AG10803 (cell line): ENCODE measurements at regions not wholly inside any gene's neighbourhood (a gene's known extent, or its start where the extent isn't known, plus 50 kb on each side); places are given as distances from the start of the nearest gene placed in this dataset.

ENCODE experiments used
- DNase-seq: peaks from one replicate; pipeline ENCODE4 v3.0.0; 2010; ENCODE audit warnings: low read depth
- H3K4me3 ChIP-seq: 2 replicates; pipeline ENCODE4 v1.5.1; 2011; ENCODE audit warnings: mild to moderate bottlenecking, low read length, control low read depth
- TF ChIP-seq, protein P1 (sequence below): conservative IDR thresholded peaks from 2 replicates; pipeline ENCODE4 v1.5.1; 2011; ENCODE audit warnings: mild to moderate bottlenecking, low read length, control low read depth, inconsistent platforms

- no peak overlapping the region for H3K4me3 ChIP-seq
- TF ChIP-seq, protein P1, sequence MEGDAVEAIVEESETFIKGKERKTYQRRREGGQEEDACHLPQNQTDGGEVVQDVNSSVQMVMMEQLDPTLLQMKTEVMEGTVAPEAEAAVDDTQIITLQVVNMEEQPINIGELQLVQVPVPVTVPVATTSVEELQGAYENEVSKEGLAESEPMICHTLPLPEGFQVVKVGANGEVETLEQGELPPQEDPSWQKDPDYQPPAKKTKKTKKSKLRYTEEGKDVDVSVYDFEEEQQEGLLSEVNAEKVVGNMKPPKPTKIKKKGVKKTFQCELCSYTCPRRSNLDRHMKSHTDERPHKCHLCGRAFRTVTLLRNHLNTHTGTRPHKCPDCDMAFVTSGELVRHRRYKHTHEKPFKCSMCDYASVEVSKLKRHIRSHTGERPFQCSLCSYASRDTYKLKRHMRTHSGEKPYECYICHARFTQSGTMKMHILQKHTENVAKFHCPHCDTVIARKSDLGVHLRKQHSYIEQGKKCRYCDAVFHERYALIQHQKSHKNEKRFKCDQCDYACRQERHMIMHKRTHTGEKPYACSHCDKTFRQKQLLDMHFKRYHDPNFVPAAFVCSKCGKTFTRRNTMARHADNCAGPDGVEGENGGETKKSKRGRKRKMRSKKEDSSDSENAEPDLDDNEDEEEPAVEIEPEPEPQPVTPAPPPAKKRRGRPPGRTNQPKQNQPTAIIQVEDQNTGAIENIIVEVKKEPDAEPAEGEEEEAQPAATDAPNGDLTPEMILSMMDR = no peak
- DNase-seq = no peak
These were observed 155.5 kb downstream of the DSC3 start for GRCh38 chr18:30886998-30887397.

GRCh38 chr18:30870466-30870865 lies 172.1 kb downstream of the DSC3 start:
- TF ChIP-seq, protein P1 = no peak
- DNase-seq = no peak
- no peak overlapping the region for H3K4me3 ChIP-seq

- TF ChIP-seq, protein P1 = no peak
- DNase-seq = no peak
- no peak overlapping the region for H3K4me3 ChIP-seq
These were observed 179.6 kb downstream of the DSC3 start for GRCh38 chr18:30862900-30863299.

GRCh38 chr18:30860741-30861140 lies 181.8 kb downstream of the DSC3 start:
- DNase-seq = no peak
- TF ChIP-seq, protein P1 = no peak
- H3K4me3 ChIP-seq = no peak overlapping the region

DNA sequence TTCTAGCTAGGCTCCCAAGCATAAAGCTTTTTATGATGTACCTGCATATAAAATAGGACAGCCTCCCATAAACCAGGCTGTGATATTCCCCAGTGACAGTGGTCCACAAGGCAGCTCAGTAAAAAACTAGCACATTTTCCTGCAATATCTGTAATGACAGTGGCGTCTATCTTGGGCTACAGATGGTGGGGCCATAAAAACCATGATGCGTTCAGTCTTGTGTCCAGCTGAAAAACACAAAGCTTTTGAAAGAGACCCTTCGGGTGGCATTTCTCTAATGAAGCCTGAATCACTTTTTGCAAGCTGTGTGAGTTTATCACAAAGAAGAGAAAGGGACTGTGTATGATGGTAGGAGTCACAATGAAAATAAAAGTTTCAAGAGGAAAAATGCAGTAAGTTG lies 183.5 kb downstream of the DSC3 start:
- TF ChIP-seq, protein P1 = no peak
- H3K4me3 ChIP-seq = no peak overlapping the region
- DNase-seq = no peak

GRCh38 chr18:30858560-30858959 lies 184.0 kb downstream of the DSC3 start:
- no peak overlapping the region for H3K4me3 ChIP-seq
- no peak for DNase-seq
- TF ChIP-seq, protein P1 = no peak

- TF ChIP-seq, protein P1 = no peak
- no peak for DNase-seq
- no peak overlapping the region for H3K4me3 ChIP-seq
These were observed 186.8 kb downstream of the DSC3 start for GRCh38 chr18:30855762-30856161.
